Osteoblast (primary cell): ENCODE measurements at regions not wholly inside any gene's neighbourhood (a gene's known extent, or its start where the extent isn't known, plus 50 kb on each side); places are given as distances from the start of the nearest gene placed in this dataset.

Experiments used
- DNase-seq: peaks from one replicate; pipeline ENCODE4 v3.0.0; 2011; ENCODE audit warnings: low spot score, mixed read lengths; ENCODE audit not compliant: insufficient read length; ENCODE audit errors: missing footprints
- H2AFZ ChIP-seq: 2 replicates; pipeline ENCODE4 v1.6.0; 2011; ENCODE audit warnings: mild to moderate bottlenecking, low read length
- H3K27ac ChIP-seq: 2 replicates; pipeline ENCODE4 v1.5.1; 2011; ENCODE audit warnings: mild to moderate bottlenecking, low read depth, low read length, moderate library complexity
- H3K27me3 ChIP-seq: 2 replicates; pipeline ENCODE4 v1.6.0; 2012; ENCODE audit warnings: mild to moderate bottlenecking, control low read depth, inconsistent platforms, low read length, moderate library complexity; ENCODE audit not compliant: insufficient read depth
- H3K36me3 ChIP-seq: 2 replicates; pipeline ENCODE4 v1.5.1; 2011; ENCODE audit warnings: mild to moderate bottlenecking, low read length, control low read depth, moderate library complexity; ENCODE audit not compliant: insufficient read depth
- H3K4me1 ChIP-seq: 2 replicates; pipeline ENCODE4 v1.5.1; 2011; ENCODE audit warnings: mild to moderate bottlenecking, low read length, control low read depth, moderate library complexity; ENCODE audit not compliant: insufficient read depth
- H3K4me2 ChIP-seq: 2 replicates; pipeline ENCODE4 v1.6.0; 2011; ENCODE audit warnings: mild to moderate bottlenecking, low read length; ENCODE audit not compliant: insufficient read depth
- H3K4me3 ChIP-seq: fragments of 200-600 bp; sonication (generic); 3 replicates; pipeline ENCODE4 v1.5.1; 2012; ENCODE audit warnings: mild to moderate bottlenecking, low read length, inconsistent platforms; ENCODE audit not compliant: insufficient read depth
- H3K79me2 ChIP-seq: 2 replicates; pipeline ENCODE4 v1.6.0; 2012; ENCODE audit warnings: mild to moderate bottlenecking, low read length, control low read depth, inconsistent platforms; ENCODE audit not compliant: insufficient read depth
- H3K9me3 ChIP-seq: 2 replicates; pipeline ENCODE4 v1.5.1; 2011; ENCODE audit warnings: low read depth, low read length, control low read depth
- H4K20me1 ChIP-seq: 2 replicates; pipeline ENCODE4 v1.6.0; 2012; ENCODE audit warnings: mild to moderate bottlenecking, low read length, control low read depth; ENCODE audit not compliant: insufficient read depth
- TF ChIP-seq, protein P1 (sequence below): IDR thresholded peaks from 2 replicates; pipeline ENCODE4 v1.5.1; 2011; ENCODE audit warnings: mild to moderate bottlenecking, low read depth, low read length, moderate library complexity; ENCODE audit errors: extremely low read depth

GRCh38 chr5:106755789-106756188, 914.9 kb downstream of the EFNA5 start:
- Histone ChIP-seq H3K4me2 (no peak overlapping the region), H3K79me2 (no peaks in the 10 kb centered on the region), H3K4me1 (no peaks in the 10 kb centered on the region), H3K36me3 (no peaks in the 10 kb centered on the region), H2AFZ (no peak overlapping the region), H3K9me3 (no peaks in the 10 kb centered on the region), H3K27ac (no peak overlapping the region), H3K4me3 (no peak overlapping the region), H4K20me1 (no peaks in the 10 kb centered on the region), H3K27me3 (no peaks in the 10 kb centered on the region)
- DNase-seq: no peak
- TF ChIP-seq, protein P1, sequence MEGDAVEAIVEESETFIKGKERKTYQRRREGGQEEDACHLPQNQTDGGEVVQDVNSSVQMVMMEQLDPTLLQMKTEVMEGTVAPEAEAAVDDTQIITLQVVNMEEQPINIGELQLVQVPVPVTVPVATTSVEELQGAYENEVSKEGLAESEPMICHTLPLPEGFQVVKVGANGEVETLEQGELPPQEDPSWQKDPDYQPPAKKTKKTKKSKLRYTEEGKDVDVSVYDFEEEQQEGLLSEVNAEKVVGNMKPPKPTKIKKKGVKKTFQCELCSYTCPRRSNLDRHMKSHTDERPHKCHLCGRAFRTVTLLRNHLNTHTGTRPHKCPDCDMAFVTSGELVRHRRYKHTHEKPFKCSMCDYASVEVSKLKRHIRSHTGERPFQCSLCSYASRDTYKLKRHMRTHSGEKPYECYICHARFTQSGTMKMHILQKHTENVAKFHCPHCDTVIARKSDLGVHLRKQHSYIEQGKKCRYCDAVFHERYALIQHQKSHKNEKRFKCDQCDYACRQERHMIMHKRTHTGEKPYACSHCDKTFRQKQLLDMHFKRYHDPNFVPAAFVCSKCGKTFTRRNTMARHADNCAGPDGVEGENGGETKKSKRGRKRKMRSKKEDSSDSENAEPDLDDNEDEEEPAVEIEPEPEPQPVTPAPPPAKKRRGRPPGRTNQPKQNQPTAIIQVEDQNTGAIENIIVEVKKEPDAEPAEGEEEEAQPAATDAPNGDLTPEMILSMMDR: no peak

DNA sequence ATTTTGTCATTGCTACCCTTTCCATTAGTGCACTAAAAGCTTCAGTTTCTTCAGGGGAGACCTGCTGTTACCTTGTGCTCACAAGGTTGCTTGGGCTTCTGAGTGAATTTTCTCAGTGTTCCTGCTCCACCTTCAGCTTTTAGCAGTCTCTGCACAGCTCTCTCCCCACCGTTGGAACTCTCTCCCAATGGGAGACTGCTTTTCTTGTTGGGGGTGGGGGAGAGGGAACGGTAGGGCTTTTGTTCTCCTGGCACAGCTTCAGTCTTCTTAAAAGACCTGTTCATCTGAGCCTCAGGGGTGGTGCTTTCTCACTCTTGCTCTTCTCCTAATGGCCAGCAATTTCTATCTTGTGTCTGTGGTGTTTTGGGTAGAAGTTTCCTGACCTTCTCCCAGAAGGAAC, 915.7 kb downstream of the EFNA5 start:
- Histone ChIP-seq H3K27ac (no peak overlapping the region), H3K36me3 (no peaks in the 10 kb centered on the region), H3K4me1 (no peaks in the 10 kb centered on the region), H3K79me2 (no peaks in the 10 kb centered on the region), H3K4me2 (no peak overlapping the region), H4K20me1 (no peaks in the 10 kb centered on the region), H2AFZ (no peak overlapping the region), H3K4me3 (no peak overlapping the region), H3K9me3 (no peaks in the 10 kb centered on the region), H3K27me3 (no peaks in the 10 kb centered on the region)
- no peak for DNase-seq
- TF ChIP-seq, protein P1: no peak

DNA sequence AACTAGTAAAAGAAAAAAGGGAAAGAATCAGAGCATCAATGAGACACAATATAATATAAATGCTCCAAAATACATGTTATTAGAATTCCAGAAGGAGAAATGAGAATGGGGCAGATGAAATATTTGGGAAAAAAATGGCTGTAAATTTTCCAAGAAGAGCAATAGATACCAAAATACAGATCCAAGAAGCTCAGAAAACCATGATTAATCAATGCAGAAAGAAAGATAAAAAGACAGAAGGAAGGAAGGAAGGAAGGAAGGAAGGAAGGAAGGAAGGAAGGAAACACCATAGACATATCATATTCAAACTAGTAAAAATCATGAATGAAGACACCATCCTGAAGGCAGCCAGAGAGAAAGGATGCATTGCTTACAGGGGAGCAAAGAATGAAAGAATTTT, 920.9 kb downstream of the EFNA5 start:
- TF ChIP-seq, protein P1: no peak
- H3K27me3 ChIP-seq: no peaks in the 10 kb centered on the region
- H3K79me2 ChIP-seq: no peaks in the 10 kb centered on the region
- H3K4me1 ChIP-seq: no peaks in the 10 kb centered on the region
- H3K27ac ChIP-seq: no peak overlapping the region
- DNase-seq: no peak
- no peaks in the 10 kb centered on the region for H3K9me3 ChIP-seq
- H2AFZ ChIP-seq: no peak overlapping the region
- H3K4me3 ChIP-seq: no peak overlapping the region
- no peaks in the 10 kb centered on the region for H4K20me1 ChIP-seq
- H3K36me3 ChIP-seq: no peaks in the 10 kb centered on the region
- H3K4me2 ChIP-seq: no peak overlapping the region

GRCh38 chr5:106739127-106739526, 931.6 kb downstream of the EFNA5 start:
- H3K4me3 ChIP-seq: no peak overlapping the region
- no peaks in the 10 kb centered on the region for H3K79me2 ChIP-seq
- no peaks in the 10 kb centered on the region for H3K4me1 ChIP-seq
- no peaks in the 10 kb centered on the region for H4K20me1 ChIP-seq
- no peak overlapping the region for H3K27ac ChIP-seq
- H3K27me3 ChIP-seq: no peaks in the 10 kb centered on the region
- TF ChIP-seq, protein P1: no peak
- no peak overlapping the region for H3K4me2 ChIP-seq
- H3K9me3 ChIP-seq: no peaks in the 10 kb centered on the region
- no peaks in the 10 kb centered on the region for H3K36me3 ChIP-seq
- no peak for DNase-seq
- no peak overlapping the region for H2AFZ ChIP-seq
